Keratinocyte (primary cell): ENCODE measurements at regions not wholly inside any gene's neighbourhood (a gene's known extent, or its start where the extent isn't known, plus 50 kb on each side); places are given as distances from the start of the nearest gene placed in this dataset.

Source experiments
- DNase-seq: peaks from one replicate; pipeline ENCODE4 v3.0.0-alpha.2; 2011; ENCODE audit warnings: low read depth, missing footprints, low spot score
- FAIRE-seq: peaks from 2 replicates; lab custom pipeline; 2011; peaks lifted over from hg19 to GRCh38; lab: Jason Lieb, UNC
- H2AFZ ChIP-seq: 2 replicates; pipeline ENCODE4 v1.6.0; 2012; ENCODE audit warnings: low read length, control low read depth, inconsistent platforms; ENCODE audit not compliant: control insufficient read depth
- H3K27ac ChIP-seq: 2 replicates; pipeline ENCODE4 v1.5.1; 2011; ENCODE audit warnings: low read length; ENCODE audit not compliant: control insufficient read depth, insufficient read depth
- H3K27me3 ChIP-seq: 3 replicates; pipeline ENCODE4 v1.6.0; 2011; ENCODE audit warnings: low read length; ENCODE audit not compliant: control insufficient read depth, insufficient read depth; ENCODE audit errors: extremely low read depth
- H3K36me3 ChIP-seq, 2 experiments: 2 replicates in 1 of 2; 3 replicates in 1 of 2; pipeline ENCODE4 v1.5.1; 2011; ENCODE audit warnings: low read length in 2 of 2, mild to moderate bottlenecking in 1 of 2; ENCODE audit not compliant: control insufficient read depth in 2 of 2, insufficient read depth in 2 of 2; ENCODE audit errors: extremely low read depth in 1 of 2
- H3K4me1 ChIP-seq: 3 replicates; pipeline ENCODE4 v1.5.1; 2011; ENCODE audit warnings: low read length; ENCODE audit not compliant: control insufficient read depth, insufficient read depth; ENCODE audit errors: extremely low read depth
- H3K4me2 ChIP-seq: 3 replicates; pipeline ENCODE4 v1.6.0; 2011; ENCODE audit warnings: low read depth, low read length; ENCODE audit not compliant: control insufficient read depth, insufficient read depth; ENCODE audit errors: extremely low read depth
- H3K4me3 ChIP-seq, 3 experiments: fragments of 200-600 bp in 1 of 3; sonication (generic) in 1 of 3; 2 replicates in 2 of 3; 3 replicates in 1 of 3; pipeline ENCODE4 v1.5.1; 2011 to 2016; ENCODE audit warnings: low read length in 3 of 3, mild to moderate bottlenecking in 3 of 3, control low read depth in 2 of 3, inconsistent platforms in 1 of 3, low read depth in 1 of 3, mixed read lengths in 1 of 3, mixed run types in 1 of 3, moderate library complexity in 1 of 3; ENCODE audit not compliant: control insufficient read depth in 2 of 3, insufficient read depth in 2 of 3; ENCODE audit errors: extremely low read depth in 1 of 3
- H3K79me2 ChIP-seq: 2 replicates; pipeline ENCODE4 v1.6.0; 2012; ENCODE audit warnings: low read length; ENCODE audit not compliant: control insufficient read depth, insufficient read depth
- H3K9ac ChIP-seq: 3 replicates; pipeline ENCODE4 v1.6.0; 2011; ENCODE audit warnings: low read length; ENCODE audit not compliant: control insufficient read depth, insufficient read depth; ENCODE audit errors: extremely low read depth
- H3K9me1 ChIP-seq: 3 replicates; pipeline ENCODE4 v1.6.0; 2011; ENCODE audit warnings: low read length; ENCODE audit not compliant: control insufficient read depth, insufficient read depth; ENCODE audit errors: extremely low read depth
- H3K9me3 ChIP-seq: 2 replicates; pipeline ENCODE4 v1.5.1; 2012; ENCODE audit warnings: low read depth, low read length; ENCODE audit not compliant: control insufficient read depth
- H4K20me1 ChIP-seq: 3 replicates; pipeline ENCODE4 v1.6.0; 2011; ENCODE audit warnings: low read length; ENCODE audit not compliant: control insufficient read depth, insufficient read depth; ENCODE audit errors: extremely low read depth
- EZH2 ChIP-seq: IDR thresholded peaks from one replicate; pipeline ENCODE4 v1.6.1; 2012; ENCODE audit warnings: inconsistent platforms, mild to moderate bottlenecking, low read length, moderate library complexity
- dilution Hi-C: fragments of 300-500 bp; cut with MboI; formaldehyde crosslinking; loops from one replicate; pipeline ENCODE4 v1.7.0; 2020; ENCODE audit warnings: low sequenced_read_pairs; ENCODE audit not compliant: extremely low pct_ligation_motif_present
- TF ChIP-seq, protein P1 (sequence below), 3 experiments: IDR thresholded peaks in 1 of 3; conservative IDR thresholded peaks in 1 of 3; optimal IDR thresholded peaks in 1 of 3; 2 replicates in 2 of 3; 3 replicates in 1 of 3; pipeline versions ENCODE3 to v1.5.1; 2011; ENCODE audit warnings: low read length in 3 of 3, mild to moderate bottlenecking in 3 of 3, moderate library complexity in 2 of 3, control low read depth in 1 of 3, inconsistent platforms in 1 of 3; ENCODE audit not compliant: insufficient read depth in 2 of 3; ENCODE audit errors: extremely low read depth in 1 of 3

DNA sequence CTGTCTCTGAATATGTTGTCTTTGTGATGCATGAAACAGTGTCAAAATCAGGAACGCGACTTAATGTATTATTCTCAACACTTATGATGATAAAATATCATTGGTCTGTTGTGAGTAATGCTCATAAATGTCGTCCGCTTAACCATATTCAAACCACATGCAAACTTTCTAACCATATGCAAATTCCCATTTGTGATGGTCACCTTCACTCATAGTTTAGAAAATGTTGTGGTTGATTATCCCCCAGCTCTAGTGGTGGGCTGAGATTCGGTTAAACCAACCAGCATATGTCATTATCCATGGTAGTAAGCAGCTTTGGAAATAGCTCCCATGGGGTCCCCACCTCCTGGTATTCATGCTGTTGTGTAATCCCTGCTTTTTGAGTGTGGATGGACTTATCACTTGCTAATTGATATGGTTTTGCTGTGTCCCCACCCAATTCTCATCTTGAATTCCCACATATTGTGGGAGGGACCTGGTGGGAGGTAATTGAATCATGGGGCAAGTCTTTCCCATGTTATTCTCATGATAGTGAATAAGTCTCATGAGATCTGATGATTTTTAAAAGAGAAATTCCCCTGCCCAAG lies 360.0 kb upstream of the TSHZ2 start:
- DNase-seq (no peak), FAIRE-seq (no peak)
- no peak overlapping the region for H2AFZ ChIP-seq
- H3K9ac ChIP-seq = no peak overlapping the region
- no peak overlapping the region for H3K4me3 ChIP-seq
- dilution Hi-C loops = no loop called here
- no peak overlapping the region for H3K4me2 ChIP-seq
- no peaks in the 10 kb centered on the region for H3K9me3 ChIP-seq
- no peak for TF ChIP-seq EZH2
- TF ChIP-seq, protein P1, sequence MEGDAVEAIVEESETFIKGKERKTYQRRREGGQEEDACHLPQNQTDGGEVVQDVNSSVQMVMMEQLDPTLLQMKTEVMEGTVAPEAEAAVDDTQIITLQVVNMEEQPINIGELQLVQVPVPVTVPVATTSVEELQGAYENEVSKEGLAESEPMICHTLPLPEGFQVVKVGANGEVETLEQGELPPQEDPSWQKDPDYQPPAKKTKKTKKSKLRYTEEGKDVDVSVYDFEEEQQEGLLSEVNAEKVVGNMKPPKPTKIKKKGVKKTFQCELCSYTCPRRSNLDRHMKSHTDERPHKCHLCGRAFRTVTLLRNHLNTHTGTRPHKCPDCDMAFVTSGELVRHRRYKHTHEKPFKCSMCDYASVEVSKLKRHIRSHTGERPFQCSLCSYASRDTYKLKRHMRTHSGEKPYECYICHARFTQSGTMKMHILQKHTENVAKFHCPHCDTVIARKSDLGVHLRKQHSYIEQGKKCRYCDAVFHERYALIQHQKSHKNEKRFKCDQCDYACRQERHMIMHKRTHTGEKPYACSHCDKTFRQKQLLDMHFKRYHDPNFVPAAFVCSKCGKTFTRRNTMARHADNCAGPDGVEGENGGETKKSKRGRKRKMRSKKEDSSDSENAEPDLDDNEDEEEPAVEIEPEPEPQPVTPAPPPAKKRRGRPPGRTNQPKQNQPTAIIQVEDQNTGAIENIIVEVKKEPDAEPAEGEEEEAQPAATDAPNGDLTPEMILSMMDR (optimal IDR thresholded peaks at IDR 0.05 in 1 of 3, IDR thresholded peaks at IDR 0.05 in 1 of 3, conservative IDR thresholded peaks at IDR 0.05 in 1 of 3; ENCODE audit: extremely low read depth in 1 of 3, insufficient read depth in 2 of 3, low read length in 3 of 3) = no peak
- H3K27me3 ChIP-seq = no peaks in the 10 kb centered on the region
- no peaks in the 10 kb centered on the region for H3K9me1 ChIP-seq
- no peaks in the 10 kb centered on the region for H3K4me1 ChIP-seq
- no peaks in the 10 kb centered on the region for H3K36me3 ChIP-seq
- H3K27ac ChIP-seq = no peak overlapping the region
- H4K20me1 ChIP-seq = no peaks in the 10 kb centered on the region
- no peaks in the 10 kb centered on the region for H3K79me2 ChIP-seq

DNA sequence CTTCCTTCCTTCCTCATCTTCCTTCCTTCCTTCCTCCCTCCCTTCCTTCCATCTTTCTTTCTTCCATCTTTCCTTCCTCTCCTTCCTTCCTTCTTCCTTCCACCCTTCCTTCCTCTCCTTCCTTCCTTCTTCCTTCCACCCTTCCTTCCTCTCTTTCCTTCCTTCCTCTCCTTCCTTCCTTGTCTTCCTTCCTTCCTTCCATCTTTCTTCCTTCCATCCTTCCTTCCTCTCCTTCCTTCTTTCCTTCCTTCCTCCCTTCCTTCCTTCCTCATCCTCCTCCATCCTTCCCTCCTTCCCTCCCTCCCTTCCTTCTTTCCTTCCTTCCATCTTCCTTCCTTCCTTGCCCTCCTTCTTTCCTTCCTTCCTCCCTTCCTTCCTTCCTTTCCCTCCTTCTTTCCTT lies 361.4 kb upstream of the TSHZ2 start:
- Histone ChIP-seq H3K27ac (no peak overlapping the region), H3K9me3 (no peaks in the 10 kb centered on the region), H3K9ac (no peak overlapping the region), H3K36me3 (no peaks in the 10 kb centered on the region), H3K27me3 (no peaks in the 10 kb centered on the region), H4K20me1 (no peaks in the 10 kb centered on the region), H3K4me3 (no peak overlapping the region), H3K79me2 (no peaks in the 10 kb centered on the region), H3K4me1 (no peaks in the 10 kb centered on the region), H3K9me1 (no peaks in the 10 kb centered on the region), H3K4me2 (no peak overlapping the region), H2AFZ (no peak overlapping the region)
- TF ChIP-seq, protein P1 (optimal IDR thresholded peaks at IDR 0.05 in 1 of 3, IDR thresholded peaks at IDR 0.05 in 1 of 3, conservative IDR thresholded peaks at IDR 0.05 in 1 of 3; ENCODE audit: extremely low read depth in 1 of 3, insufficient read depth in 2 of 3, low read length in 3 of 3) = no peak
- no peak for TF ChIP-seq EZH2
- FAIRE-seq (no peak), DNase-seq (no peak)
- dilution Hi-C loops = no loop called here
